DND-41 (cell line): ENCODE measurements at regions not wholly inside any gene's neighbourhood (a gene's known extent, or its start where the extent isn't known, plus 50 kb on each side); places are given as distances from the start of the nearest gene placed in this dataset.

ENCODE experiments used
- CTCF ChIP-seq: IDR thresholded peaks from 2 replicates; pipeline ENCODE4 v1.5.1; 2012; ENCODE audit warnings: borderline replicate concordance, low read length, moderate library complexity, mild to moderate bottlenecking; ENCODE audit not compliant: poor library complexity, severe bottlenecking; ENCODE audit errors: extremely low read depth
- EZH2 ChIP-seq: IDR thresholded peaks from 3 replicates; pipeline ENCODE4 v1.6.1; 2012; ENCODE audit warnings: borderline replicate concordance, low read depth, mild to moderate bottlenecking, moderate library complexity, low read length, inconsistent platforms; ENCODE audit not compliant: severe bottlenecking

GRCh38 chr6:51098246-51098645 is 279.6 kb downstream of the TFAP2B start:
- no peak for TF ChIP-seq CTCF
- TF ChIP-seq EZH2: no peak
